ENCODE measurements at regions not wholly inside any gene's neighbourhood (a gene's known extent, or its start where the extent isn't known, plus 50 kb on each side); places are given as distances from the start of the nearest gene placed in this dataset.
"Not testable (repeated sequence)": the region's sequence is repeated elsewhere in the genome, so short reads cannot be mapped to it uniquely, and the experiment has no call there.

DNA sequence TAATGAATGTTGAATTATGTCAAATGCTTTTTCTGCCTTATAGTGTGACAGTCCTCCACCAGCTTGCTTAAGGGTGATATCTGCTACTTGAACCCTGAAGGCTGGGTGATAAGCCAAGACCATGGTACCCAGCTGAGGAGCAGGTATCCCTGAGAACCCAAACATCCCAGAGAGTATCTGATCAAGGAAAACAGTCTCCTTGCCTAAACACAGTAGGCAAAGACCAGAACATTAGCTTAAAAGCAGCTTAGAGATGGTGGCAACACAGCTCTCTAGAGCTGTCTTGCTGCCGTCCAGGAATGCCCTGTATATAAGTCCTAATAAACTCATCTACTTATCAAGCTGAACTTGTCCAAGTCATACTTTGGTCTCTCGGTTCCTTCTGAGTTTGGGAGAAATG, 127.7 kb upstream of the PRSS16 start:
- Histone ChIP-seq H3K9me3 (ENCODE audit: severe bottlenecking) (no peaks in the 10 kb centered on the region), H3K27ac (no peak overlapping the region), H3K36me3 (no peaks in the 10 kb centered on the region), H3K4me3 (ENCODE audit: low read depth, low read length) (no peak overlapping the region), H3K27me3 (ENCODE audit: insufficient read depth, low read depth, severe bottlenecking) (peaks cover 83% of the 10 kb centered on the region)
- TF ChIP-seq, protein P1, sequence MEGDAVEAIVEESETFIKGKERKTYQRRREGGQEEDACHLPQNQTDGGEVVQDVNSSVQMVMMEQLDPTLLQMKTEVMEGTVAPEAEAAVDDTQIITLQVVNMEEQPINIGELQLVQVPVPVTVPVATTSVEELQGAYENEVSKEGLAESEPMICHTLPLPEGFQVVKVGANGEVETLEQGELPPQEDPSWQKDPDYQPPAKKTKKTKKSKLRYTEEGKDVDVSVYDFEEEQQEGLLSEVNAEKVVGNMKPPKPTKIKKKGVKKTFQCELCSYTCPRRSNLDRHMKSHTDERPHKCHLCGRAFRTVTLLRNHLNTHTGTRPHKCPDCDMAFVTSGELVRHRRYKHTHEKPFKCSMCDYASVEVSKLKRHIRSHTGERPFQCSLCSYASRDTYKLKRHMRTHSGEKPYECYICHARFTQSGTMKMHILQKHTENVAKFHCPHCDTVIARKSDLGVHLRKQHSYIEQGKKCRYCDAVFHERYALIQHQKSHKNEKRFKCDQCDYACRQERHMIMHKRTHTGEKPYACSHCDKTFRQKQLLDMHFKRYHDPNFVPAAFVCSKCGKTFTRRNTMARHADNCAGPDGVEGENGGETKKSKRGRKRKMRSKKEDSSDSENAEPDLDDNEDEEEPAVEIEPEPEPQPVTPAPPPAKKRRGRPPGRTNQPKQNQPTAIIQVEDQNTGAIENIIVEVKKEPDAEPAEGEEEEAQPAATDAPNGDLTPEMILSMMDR (IDR thresholded peaks at IDR 0.05; ENCODE audit: low read depth, low read length) = no peak
- DNase-seq = no peak

DNA sequence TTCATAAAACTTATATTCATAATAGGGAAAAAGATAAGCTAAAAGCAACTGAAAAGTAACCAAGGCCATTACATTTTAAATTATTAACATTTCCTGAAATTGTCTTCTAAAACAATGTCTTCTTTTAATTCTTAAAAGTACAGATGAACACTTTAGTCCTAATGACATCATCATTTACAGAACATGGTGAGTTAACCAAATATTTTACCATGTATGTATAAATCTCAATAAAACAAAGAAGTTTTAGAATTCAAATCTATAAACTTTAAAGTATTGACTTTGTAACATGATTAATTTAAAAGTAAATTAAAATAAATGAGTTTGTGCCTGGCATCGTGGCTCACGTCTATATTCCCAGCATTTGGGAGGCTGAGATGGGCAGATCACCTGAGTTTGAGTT, 125.9 kb upstream of the PRSS16 start:
- H3K36me3 ChIP-seq = no peaks in the 10 kb centered on the region
- peaks cover 85% of the 10 kb centered on the region for H3K27me3 ChIP-seq (ENCODE audit: insufficient read depth, low read depth, severe bottlenecking)
- H3K9me3 ChIP-seq (ENCODE audit: severe bottlenecking) = no peaks in the 10 kb centered on the region
- TF ChIP-seq, protein P1 (IDR thresholded peaks at IDR 0.05; ENCODE audit: low read depth, low read length) = no peak
- H3K4me3 ChIP-seq (ENCODE audit: low read depth, low read length) = no peak overlapping the region
- H3K27ac ChIP-seq = no peak overlapping the region
- no peak for DNase-seq

GRCh38 chr6:27124252-27124657, 123.2 kb upstream of the PRSS16 start:
- H3K9me3 ChIP-seq (ENCODE audit: severe bottlenecking) = no peaks in the 10 kb centered on the region
- no peak overlapping the region for H3K4me3 ChIP-seq (ENCODE audit: low read depth, low read length)
- no peak for DNase-seq
- TF ChIP-seq, protein P1 (IDR thresholded peaks at IDR 0.05; ENCODE audit: low read depth, low read length) = no peak
- no peak overlapping the region for H3K27ac ChIP-seq
- H3K27me3 ChIP-seq (ENCODE audit: insufficient read depth, low read depth, severe bottlenecking) = peaks cover 82% of the 10 kb centered on the region
- no peaks in the 10 kb centered on the region for H3K36me3 ChIP-seq

GRCh38 chr6:27126046-27126814, 121.3 kb upstream of the PRSS16 start:
- no peak for DNase-seq
- Histone ChIP-seq H3K36me3 (no peaks in the 10 kb centered on the region), H3K4me3 (ENCODE audit: low read depth, low read length) (no peak overlapping the region), H3K9me3 (ENCODE audit: severe bottlenecking) (peaks cover 4% of the 10 kb centered on the region), H3K27me3 (ENCODE audit: insufficient read depth, low read depth, severe bottlenecking) (peaks cover 91% of the 10 kb centered on the region), H3K27ac (no peak overlapping the region)
- TF ChIP-seq, protein P1 (IDR thresholded peaks at IDR 0.05; ENCODE audit: low read depth, low read length) = no peak

DNA sequence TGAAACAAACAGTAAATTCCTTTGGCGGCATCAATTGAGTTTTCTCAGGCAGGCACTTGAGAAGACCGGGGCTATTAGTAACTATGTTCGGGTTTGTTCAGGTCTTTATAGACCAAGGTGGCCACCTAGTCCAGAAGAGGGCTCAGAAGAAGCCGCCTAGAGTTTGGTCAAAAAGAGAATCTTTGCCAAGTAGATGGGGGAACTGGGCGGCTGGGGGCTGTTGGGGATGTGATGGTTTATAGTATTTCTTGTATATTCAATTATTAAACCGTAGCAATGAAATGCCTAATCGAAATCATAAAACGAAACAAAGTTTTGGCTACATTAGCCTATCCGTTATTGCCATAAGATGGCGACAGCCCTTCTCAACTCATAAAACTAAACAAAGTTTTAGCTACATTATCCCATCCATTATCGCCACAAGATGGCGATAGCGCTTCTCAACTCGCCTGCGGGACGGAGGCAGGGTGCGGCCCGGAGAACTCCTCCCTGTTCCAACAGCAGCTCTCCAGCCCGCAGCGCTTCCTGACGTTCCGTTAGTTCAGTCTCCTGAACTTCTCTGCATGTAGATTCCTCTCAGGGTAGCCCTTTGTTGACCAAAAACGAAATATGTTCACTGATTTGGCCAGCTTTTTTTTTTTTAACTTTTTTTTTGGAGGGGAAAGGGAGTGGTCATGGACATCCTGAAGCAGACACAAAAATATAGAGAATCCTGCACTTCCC, 120.5 kb upstream of the PRSS16 start:
- Histone ChIP-seq H3K27me3 (ENCODE audit: insufficient read depth, low read depth, severe bottlenecking) (peaks cover 93% of the 10 kb centered on the region), H3K9me3 (ENCODE audit: severe bottlenecking) (peaks cover 11% of the 10 kb centered on the region), H3K4me3 (ENCODE audit: low read depth, low read length) (no peak overlapping the region), H3K27ac (no peak overlapping the region), H3K36me3 (no peaks in the 10 kb centered on the region)
- TF ChIP-seq, protein P1 (IDR thresholded peaks at IDR 0.05; ENCODE audit: low read depth, low read length) = peak; percentile 79
- peak; percentile 81 for DNase-seq

GRCh38 chr6:27127874-27128273, 119.6 kb upstream of the PRSS16 start:
- H3K36me3 ChIP-seq; H3K4me3 ChIP-seq (ENCODE audit: low read depth, low read length); H3K27ac ChIP-seq; DNase-seq: not testable (repeated sequence)
- Histone ChIP-seq H3K9me3 (ENCODE audit: severe bottlenecking) (peaks cover 20% of the 10 kb centered on the region), H3K27me3 (ENCODE audit: insufficient read depth, low read depth, severe bottlenecking) (peaks cover 93% of the 10 kb centered on the region)

Measured in WERI-Rb-1 (cell line).